IMR-90 (cell line): ENCODE measurements at regions not wholly inside any gene's neighbourhood (a gene's known extent, or its start where the extent isn't known, plus 50 kb on each side); places are given as distances from the start of the nearest gene placed in this dataset.

Experiments
- ATAC-seq: fragments of 200-7000 bp; cut with Tn5 transposase; 2 replicates; pipeline ENCODE4 v1.9.1; 2020; ENCODE audit warnings: low read depth, mild to moderate bottlenecking, moderate library complexity
- BruUV-seq: library from RNA; stranded (reverse); fragments of 400-500 nt; replicated peaks from 2 replicates; lab custom pipeline; 2021; lab: Mats Ljungman, UMichigan
- CTCF ChIA-PET: fragments of 300-600 bp; formaldehyde crosslinking; extraction: SDS; loops from one replicate; lab custom pipeline; 2021; ENCODE audit warnings: antibody characterized with exemption; lab: Yijun Ruan, JAX
- POLR2A ChIA-PET: fragments of 300-600 bp; sonication (Branson Sonifier 250); formaldehyde crosslinking; loops from one replicate; lab custom pipeline; 2022; ENCODE audit warnings: antibody characterized with exemption; ENCODE audit not compliant: unreplicated experiment; lab: Charles Lee
- DNase-seq: peaks from one replicate; pipeline ENCODE4 v3.0.0; 2013
- H2AFZ ChIP-seq: replicated peaks from 2 replicates; pipeline ENCODE3; 2013; ENCODE audit warnings: low read length, mild to moderate bottlenecking; ENCODE audit not compliant: poor library complexity
- H2AK5ac ChIP-seq: 2 replicates; pipeline ENCODE4 v1.6.1; 2013; ENCODE audit warnings: low read depth, low read length, inconsistent platforms
- H2AK9ac ChIP-seq: replicated peaks from 2 replicates; pipeline ENCODE3; 2013; ENCODE audit warnings: mild to moderate bottlenecking, low read depth, low read length, moderate library complexity; ENCODE audit not compliant: poor library complexity
- H2BK120ac ChIP-seq: 2 replicates; pipeline ENCODE4 v1.6.1; 2013; ENCODE audit warnings: low read depth, low read length, inconsistent platforms
- H2BK15ac ChIP-seq: 3 replicates; pipeline ENCODE4 v1.6.1; 2013; ENCODE audit warnings: low read depth, low read length, inconsistent platforms
- H2BK20ac ChIP-seq: 2 replicates; pipeline ENCODE4 v1.6.1; 2013; ENCODE audit warnings: low read depth, mild to moderate bottlenecking, inconsistent platforms, low read length, moderate library complexity
- H2BK5ac ChIP-seq: 2 replicates; pipeline ENCODE4 v1.6.1; 2013; ENCODE audit warnings: mild to moderate bottlenecking, low read depth, low read length, inconsistent platforms; ENCODE audit not compliant: poor library complexity, severe bottlenecking
- H3K14ac ChIP-seq: replicated peaks from 2 replicates; pipeline ENCODE4 v1.6.1; 2013; ENCODE audit warnings: low read depth, low read length, inconsistent platforms
- H3K18ac ChIP-seq: 2 replicates; pipeline ENCODE4 v1.6.1; 2013; ENCODE audit warnings: low read depth, low read length, control low read depth
- H3K23ac ChIP-seq: 2 replicates; pipeline ENCODE4 v1.6.1; 2013; ENCODE audit warnings: low read depth, low read length, inconsistent platforms
- H3K27ac ChIP-seq: 2 replicates; pipeline ENCODE4 v1.5.1; 2013; ENCODE audit warnings: mild to moderate bottlenecking, control low read depth, low read length; ENCODE audit not compliant: insufficient read depth
- H3K27me3 ChIP-seq: 2 replicates; pipeline ENCODE4 v1.6.1; 2013; ENCODE audit warnings: low read length; ENCODE audit not compliant: control insufficient read depth, insufficient read depth
- H3K36me3 ChIP-seq: 2 replicates; pipeline ENCODE4 v1.6.1; 2013; ENCODE audit warnings: low read length, mixed read lengths; ENCODE audit not compliant: control insufficient read depth, insufficient read depth
- H3K4ac ChIP-seq: 2 replicates; pipeline ENCODE4 v1.6.1; 2013; ENCODE audit warnings: low read depth, low read length, inconsistent platforms
- H3K4me1 ChIP-seq: 2 replicates; pipeline ENCODE4 v1.6.1; 2013; ENCODE audit warnings: low read length, mixed read lengths; ENCODE audit not compliant: control insufficient read depth, insufficient read depth
- H3K4me2 ChIP-seq: 2 replicates; pipeline ENCODE4 v1.6.1; 2013; ENCODE audit warnings: low read depth, mild to moderate bottlenecking, control low read depth, low read length, moderate library complexity
- H3K4me3 ChIP-seq: 2 replicates; pipeline ENCODE4 v1.5.1; 2013; ENCODE audit warnings: low read depth, mild to moderate bottlenecking, control low read depth, low read length, moderate library complexity; ENCODE audit not compliant: insufficient read depth
- H3K56ac ChIP-seq: 2 replicates; pipeline ENCODE4 v1.6.1; 2013; ENCODE audit warnings: low read length, inconsistent platforms; ENCODE audit not compliant: insufficient read depth; ENCODE audit errors: extremely low read depth
- H3K79me1 ChIP-seq, 2 experiments: 2 replicates each; pipeline ENCODE4 v1.6.1; 2013; ENCODE audit warnings: low read length in 2 of 2, inconsistent platforms in 1 of 2, low read depth in 1 of 2
- H3K9ac ChIP-seq: 2 replicates; pipeline ENCODE4 v1.6.1; 2013; ENCODE audit warnings: low read depth, low read length, control low read depth
- H3K9me1 ChIP-seq: 2 replicates; pipeline ENCODE4 v1.6.1; 2013; ENCODE audit warnings: low read length, inconsistent platforms; ENCODE audit not compliant: insufficient read depth
- H3K9me3 ChIP-seq: 2 replicates; pipeline ENCODE4 v1.6.1; 2013; ENCODE audit warnings: low read length; ENCODE audit not compliant: control insufficient read depth, insufficient read depth
- H4K20me1 ChIP-seq: 2 replicates; pipeline ENCODE4 v1.6.1; 2013; ENCODE audit warnings: low read length, inconsistent platforms; ENCODE audit not compliant: insufficient read depth
- H4K5ac ChIP-seq: 2 replicates; pipeline ENCODE4 v1.6.1; 2013; ENCODE audit warnings: mild to moderate bottlenecking, low read depth, low read length, control low read depth
- H4K8ac ChIP-seq, 2 experiments: 2 replicates each; pipeline ENCODE4 v1.6.1; 2013; ENCODE audit warnings: low read depth in 2 of 2, low read length in 2 of 2, control low read depth in 1 of 2, inconsistent platforms in 1 of 2
- H4K91ac ChIP-seq: 2 replicates; pipeline ENCODE4 v1.6.1; 2013; ENCODE audit warnings: low read depth, low read length, inconsistent platforms; ENCODE audit not compliant: insufficient read depth
- BHLHE40 ChIP-seq: fragments of 150-350 bp; IDR thresholded peaks from 2 replicates; pipeline ENCODE4 v1.6.1; 2016; ENCODE audit warnings: mild to moderate bottlenecking, low read depth, low read length
- CEBPB ChIP-seq: IDR thresholded peaks from 2 replicates; pipeline ENCODE4 v1.6.1; 2012; ENCODE audit warnings: low read depth, low read length, improper control_type of control experiment
- CHD1 ChIP-seq: IDR thresholded peaks from 2 replicates; pipeline ENCODE4 v1.6.1; 2012; ENCODE audit warnings: low read depth, low read length, improper control_type of control experiment
- FOS ChIP-seq: fragments of 150-350 bp; IDR thresholded peaks from 2 replicates; pipeline ENCODE4 v1.6.1; 2016; ENCODE audit warnings: low read depth, low read length
- MAFK ChIP-seq: IDR thresholded peaks from 2 replicates; pipeline ENCODE4 v1.6.1; 2012; ENCODE audit warnings: low read depth, low read length, improper control_type of control experiment
- MAZ ChIP-seq: IDR thresholded peaks from 2 replicates; pipeline ENCODE4 v1.6.1; 2012; ENCODE audit warnings: low read depth, mild to moderate bottlenecking, low read length, improper control_type of control experiment, moderate library complexity, borderline replicate concordance
- MXI1 ChIP-seq: IDR thresholded peaks from 2 replicates; pipeline ENCODE4 v1.6.1; 2012; ENCODE audit warnings: low read depth, mild to moderate bottlenecking, low read length, moderate library complexity, borderline replicate concordance
- NFE2L2 ChIP-seq: fragments of 150-350 bp; IDR thresholded peaks from 2 replicates; pipeline ENCODE4 v1.6.1; 2016; ENCODE audit warnings: low read depth, mild to moderate bottlenecking, low read length
- POLR2A ChIP-seq: IDR thresholded peaks from 2 replicates; pipeline ENCODE4 v1.6.1; 2012; ENCODE audit warnings: mild to moderate bottlenecking, low read depth, low read length
- RAD21 ChIP-seq: IDR thresholded peaks from 2 replicates; pipeline ENCODE4 v1.6.1; 2012; ENCODE audit warnings: low read length, improper control_type of control experiment
- RCOR1 ChIP-seq: IDR thresholded peaks from 2 replicates; pipeline ENCODE4 v1.6.1; 2012; ENCODE audit warnings: mild to moderate bottlenecking, low read length, improper control_type of control experiment; ENCODE audit not compliant: insufficient replicate concordance
- RFX5 ChIP-seq: IDR thresholded peaks from 2 replicates; pipeline ENCODE4 v1.8.0; 2012; ENCODE audit warnings: low read depth, mild to moderate bottlenecking, low read length, moderate library complexity
- SMC3 ChIP-seq: fragments of 150-350 bp; IDR thresholded peaks from 2 replicates; pipeline ENCODE4 v1.6.1; 2016; ENCODE audit warnings: low read depth, mild to moderate bottlenecking, antibody characterized with exemption, low read length, moderate library complexity
- WGBS, 2 experiments: methylation state at CpG; one replicate each; pipeline versions ENCODE4 v1.1.5 to v1.1.7; 2013; ENCODE audit warnings: missing lambda C conversion rate in 2 of 2; ENCODE audit not compliant: insufficient read length in 1 of 2; ENCODE audit errors: extremely low coverage in 2 of 2; 5-methylcytosine and 5-hydroxymethylcytosine counted together
- dilution Hi-C: fragments of 300-500 bp; cut with HindIII; formaldehyde crosslinking; loops from one replicate; pipeline ENCODE4 v1.14.3; 2018; ENCODE audit warnings: low sequenced_read_pairs; ENCODE audit not compliant: unreplicated experiment
- in situ Hi-C: fragments of 300-500 bp; cut with MboI; formaldehyde crosslinking; loops from 3 replicates; pipeline ENCODE4 v1.14.3; 2019; ENCODE audit warnings: low sequenced_read_pairs, inconsistent platforms, mixed read lengths
- intact Hi-C: fragments of 100-400 bp; cut with micrococcal nuclease; formaldehyde crosslinking; loops from 2 replicates; pipeline ENCODE4 v1.10.0; 2022
- TF ChIP-seq, protein P1 (sequence below): fragments of 150-350 bp; IDR thresholded peaks from 2 replicates; pipeline ENCODE4 v1.6.1; 2017; ENCODE audit warnings: mild to moderate bottlenecking, antibody characterized with exemption, low read length, low read depth
- TF ChIP-seq, protein P2 (sequence below): fragments of 150-350 bp; IDR thresholded peaks from 2 replicates; pipeline ENCODE4 v1.6.1; 2016; ENCODE audit warnings: low read depth, mild to moderate bottlenecking, low read length, moderate library complexity, borderline replicate concordance
- TF ChIP-seq, protein P3 (sequence below): conservative IDR thresholded peaks from 2 replicates; pipeline ENCODE4 v1.5.1; 2012; ENCODE audit warnings: mild to moderate bottlenecking, low read depth, low read length, improper control_type of control experiment

DNA sequence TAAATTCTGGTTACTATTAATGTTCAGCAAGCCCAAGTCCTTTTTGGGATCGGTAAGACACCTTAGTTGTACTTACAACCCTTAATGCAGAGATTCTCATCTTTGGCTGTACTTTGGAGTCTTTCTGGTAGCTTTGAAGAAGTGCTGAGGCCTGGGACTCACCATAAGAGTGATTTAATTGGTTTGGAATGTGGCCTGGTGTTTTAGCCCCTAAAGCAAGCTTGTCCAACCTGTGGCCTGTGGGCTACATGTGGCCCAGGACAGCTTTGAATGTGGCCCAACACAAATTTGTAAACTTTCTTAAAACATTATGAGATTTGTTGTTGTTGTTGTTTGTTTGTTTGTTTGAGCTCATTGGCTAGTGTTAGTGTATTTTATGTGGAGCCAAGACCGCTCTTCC is 215.3 kb downstream of the ZIC5 start:
- no peak overlapping the region for H2BK120ac ChIP-seq
- no peak overlapping the region for H2BK15ac ChIP-seq
- no peak overlapping the region for H2AK9ac ChIP-seq
- H3K27me3 ChIP-seq = no peaks in the 10 kb centered on the region
- H3K9ac ChIP-seq = no peak overlapping the region
- H3K27ac ChIP-seq = no peak overlapping the region
- in situ Hi-C loops = no loop called here
- no peak overlapping the region for H2BK5ac ChIP-seq
- H4K20me1 ChIP-seq = no peaks in the 10 kb centered on the region
- H3K4me3 ChIP-seq = no peak overlapping the region
- TF ChIP-seq, protein P1, sequence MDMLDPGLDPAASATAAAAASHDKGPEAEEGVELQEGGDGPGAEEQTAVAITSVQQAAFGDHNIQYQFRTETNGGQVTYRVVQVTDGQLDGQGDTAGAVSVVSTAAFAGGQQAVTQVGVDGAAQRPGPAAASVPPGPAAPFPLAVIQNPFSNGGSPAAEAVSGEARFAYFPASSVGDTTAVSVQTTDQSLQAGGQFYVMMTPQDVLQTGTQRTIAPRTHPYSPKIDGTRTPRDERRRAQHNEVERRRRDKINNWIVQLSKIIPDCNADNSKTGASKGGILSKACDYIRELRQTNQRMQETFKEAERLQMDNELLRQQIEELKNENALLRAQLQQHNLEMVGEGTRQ = no peak
- TF ChIP-seq POLR2A = no peak
- no peak for TF ChIP-seq MXI1
- no peak for TF ChIP-seq CHD1
- no peak for TF ChIP-seq FOS
- no peak for TF ChIP-seq RFX5
- no peak for TF ChIP-seq CEBPB
- no peak for TF ChIP-seq MAFK
- no peak for TF ChIP-seq NFE2L2
- no peak for TF ChIP-seq SMC3
- no peak for TF ChIP-seq RCOR1
- TF ChIP-seq RAD21 = no peak
- TF ChIP-seq, protein P2, sequence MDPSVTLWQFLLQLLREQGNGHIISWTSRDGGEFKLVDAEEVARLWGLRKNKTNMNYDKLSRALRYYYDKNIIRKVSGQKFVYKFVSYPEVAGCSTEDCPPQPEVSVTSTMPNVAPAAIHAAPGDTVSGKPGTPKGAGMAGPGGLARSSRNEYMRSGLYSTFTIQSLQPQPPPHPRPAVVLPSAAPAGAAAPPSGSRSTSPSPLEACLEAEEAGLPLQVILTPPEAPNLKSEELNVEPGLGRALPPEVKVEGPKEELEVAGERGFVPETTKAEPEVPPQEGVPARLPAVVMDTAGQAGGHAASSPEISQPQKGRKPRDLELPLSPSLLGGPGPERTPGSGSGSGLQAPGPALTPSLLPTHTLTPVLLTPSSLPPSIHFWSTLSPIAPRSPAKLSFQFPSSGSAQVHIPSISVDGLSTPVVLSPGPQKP = no peak
- TF ChIP-seq BHLHE40 = no peak
- TF ChIP-seq, protein P3, sequence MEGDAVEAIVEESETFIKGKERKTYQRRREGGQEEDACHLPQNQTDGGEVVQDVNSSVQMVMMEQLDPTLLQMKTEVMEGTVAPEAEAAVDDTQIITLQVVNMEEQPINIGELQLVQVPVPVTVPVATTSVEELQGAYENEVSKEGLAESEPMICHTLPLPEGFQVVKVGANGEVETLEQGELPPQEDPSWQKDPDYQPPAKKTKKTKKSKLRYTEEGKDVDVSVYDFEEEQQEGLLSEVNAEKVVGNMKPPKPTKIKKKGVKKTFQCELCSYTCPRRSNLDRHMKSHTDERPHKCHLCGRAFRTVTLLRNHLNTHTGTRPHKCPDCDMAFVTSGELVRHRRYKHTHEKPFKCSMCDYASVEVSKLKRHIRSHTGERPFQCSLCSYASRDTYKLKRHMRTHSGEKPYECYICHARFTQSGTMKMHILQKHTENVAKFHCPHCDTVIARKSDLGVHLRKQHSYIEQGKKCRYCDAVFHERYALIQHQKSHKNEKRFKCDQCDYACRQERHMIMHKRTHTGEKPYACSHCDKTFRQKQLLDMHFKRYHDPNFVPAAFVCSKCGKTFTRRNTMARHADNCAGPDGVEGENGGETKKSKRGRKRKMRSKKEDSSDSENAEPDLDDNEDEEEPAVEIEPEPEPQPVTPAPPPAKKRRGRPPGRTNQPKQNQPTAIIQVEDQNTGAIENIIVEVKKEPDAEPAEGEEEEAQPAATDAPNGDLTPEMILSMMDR = no peak
- no peak for TF ChIP-seq MAZ
- H3K4me2 ChIP-seq = no peak overlapping the region
- ChIA-PET CTCF (no interaction called here), POLR2A (no interaction called here)
- H3K18ac ChIP-seq = no peak overlapping the region
- H3K9me1 ChIP-seq = no peaks in the 10 kb centered on the region
- DNase-seq (no peak), ATAC-seq (no peak)
- H4K91ac ChIP-seq = no peak overlapping the region
- H3K36me3 ChIP-seq = no peaks in the 10 kb centered on the region
- H4K8ac ChIP-seq = no peak overlapping the region
- dilution Hi-C loops = no loop called here
- no peak overlapping the region for H2AK5ac ChIP-seq
- no TSS peak for BruUV-seq
- H4K5ac ChIP-seq = no peak overlapping the region
- H3K4ac ChIP-seq = no peak overlapping the region
- no peak overlapping the region for H3K56ac ChIP-seq
- H2AFZ ChIP-seq = no peak overlapping the region
- H3K14ac ChIP-seq = no peak overlapping the region
- no peak overlapping the region for H2BK20ac ChIP-seq
- intact Hi-C loops = no loop called here
- H3K4me1 ChIP-seq = no peaks in the 10 kb centered on the region
- H3K79me1 ChIP-seq = no peaks in the 10 kb centered on the region
- WGBS, 2 experiments = no CpG with 5 or more reads among the region's 2 CpGs
- H3K9me3 ChIP-seq = no peaks in the 10 kb centered on the region
- H3K23ac ChIP-seq = no peak overlapping the region
